Activated T-helper 2 cell treated with anti-CD3 and anti-CD28 coated beads, Interferon-gamma antibody, Interleukin-2, Interleukin-4, amounts not matched to agents 10 μg/mL and 5 μg/mL and 100 μg/mL, durations not matched to agents 14 hours and 24 hours and 36 hours (primary cell): ENCODE measurements at regions not wholly inside any gene's neighbourhood (a gene's known extent, or its start where the extent isn't known, plus 50 kb on each side); places are given as distances from the start of the nearest gene placed in this dataset.

Experiments
- DNase-seq: peaks from one replicate; pipeline ENCODE4 v3.0.0; 2021; ENCODE audit warnings: low spot score
- H3K27ac Mint-ChIP-seq: one replicate; pipeline ENCODE4 v1.8.0; 2021; ENCODE audit warnings: mixed read lengths
- H3K27me3 Mint-ChIP-seq: one replicate; pipeline ENCODE4 v1.8.0; 2021; ENCODE audit warnings: low read depth, mixed read lengths
- H3K36me3 Mint-ChIP-seq: one replicate; pipeline ENCODE4 v1.8.0; 2021; ENCODE audit warnings: low read depth, mixed read lengths
- H3K4me1 Mint-ChIP-seq: one replicate; pipeline ENCODE4 v1.8.0; 2021; ENCODE audit warnings: low read depth, mixed read lengths
- H3K4me3 Mint-ChIP-seq: one replicate; pipeline ENCODE4 v1.8.0; 2021; ENCODE audit warnings: low read depth, mild to moderate bottlenecking, moderate library complexity, mixed read lengths
- H3K9me3 Mint-ChIP-seq: one replicate; pipeline ENCODE4 v1.8.0; 2021; ENCODE audit warnings: mixed read lengths
- intact Hi-C: fragments of 100-400 bp; cut with micrococcal nuclease; formaldehyde crosslinking; loops from one replicate; pipeline ENCODE4 v1.15.1; 2023

DNA sequence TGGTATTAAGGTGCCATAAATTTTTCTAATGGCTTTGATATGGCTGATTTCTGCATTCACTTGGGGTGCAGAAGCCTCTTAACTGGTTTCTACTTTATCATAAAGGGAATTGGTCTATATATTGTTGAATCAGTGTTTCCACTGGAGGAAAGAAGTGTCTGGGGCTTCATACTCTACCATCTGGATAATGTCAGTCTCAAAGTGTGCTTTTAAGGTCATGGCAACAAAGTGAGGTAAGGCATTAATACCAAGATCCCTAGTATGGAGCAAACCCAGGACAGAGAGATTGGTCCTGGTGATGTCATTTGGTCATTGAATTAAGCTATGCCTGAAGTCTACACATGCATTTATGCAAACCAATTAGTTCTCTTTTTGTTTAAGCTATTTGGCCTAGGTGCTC lies 309.9 kb downstream of the DUSP10 start:
- Mint-ChIP-seq H3K9me3 (peaks cover 6% of the 10 kb centered on the region), H3K27ac (no peak overlapping the region), H3K4me1 (peaks cover 10% of the 10 kb centered on the region), H3K4me3 (no peak overlapping the region), H3K27me3 (peaks cover 16% of the 10 kb centered on the region), H3K36me3 (no peaks in the 10 kb centered on the region)
- no peak for DNase-seq
- intact Hi-C loops, result loop anchor here (10.0 kb wide), 1 partner anchor 1023 kb away; no protein-coding TSS in a partner anchor

DNA sequence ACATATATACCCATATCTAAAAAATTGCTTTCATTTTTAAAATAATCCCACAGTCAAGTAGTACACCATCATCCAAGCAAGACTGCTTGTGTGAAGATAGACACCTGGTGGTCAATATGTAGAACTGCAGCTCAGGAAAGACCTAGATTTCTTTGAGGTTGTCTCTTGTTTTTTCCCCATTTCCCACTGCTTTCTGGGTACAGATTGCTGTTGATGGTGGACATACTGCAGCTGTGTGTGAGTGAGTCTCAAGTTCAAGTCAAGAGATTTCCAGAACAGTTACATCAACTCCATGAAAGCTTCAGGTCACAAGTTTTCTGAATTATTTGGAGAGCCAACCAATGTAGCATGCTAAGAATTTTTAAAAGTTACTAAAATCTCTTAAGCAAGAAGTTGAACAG lies 306.4 kb downstream of the DUSP10 start:
- peaks cover 31% of the 10 kb centered on the region for H3K4me1 Mint-ChIP-seq
- H3K9me3 Mint-ChIP-seq, result no peaks in the 10 kb centered on the region
- DNase-seq, result no peak

DNA sequence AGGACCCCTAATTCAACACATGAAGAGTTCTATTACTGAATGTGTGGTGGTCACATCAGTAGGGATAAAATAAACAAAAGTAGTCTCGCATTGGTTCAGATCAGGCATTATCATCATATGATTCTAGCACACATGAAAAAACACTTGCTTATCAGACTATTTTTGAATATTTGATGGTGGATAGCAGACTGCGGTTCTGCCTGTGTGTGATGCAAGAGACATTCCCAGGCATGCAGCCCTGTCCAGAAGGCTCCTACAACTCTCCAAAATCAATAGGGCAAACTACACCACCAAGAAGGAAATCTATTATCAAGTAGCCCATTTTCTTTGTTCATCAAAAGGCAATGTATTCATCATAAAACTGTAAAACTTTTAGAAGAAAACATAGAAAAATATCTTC lies 304.7 kb downstream of the DUSP10 start:
- Mint-ChIP-seq H3K9me3 (no peaks in the 10 kb centered on the region), H3K4me3 (no peak overlapping the region), H3K36me3 (no peaks in the 10 kb centered on the region), H3K27me3 (peaks cover 8% of the 10 kb centered on the region), H3K4me1 (peaks cover 34% of the 10 kb centered on the region), H3K27ac (no peak overlapping the region)
- no peak for DNase-seq
- intact Hi-C loops, result loop anchor here (5.0 to 10.0 kb wide), 4 partner anchors 235 to 1018 kb away; no protein-coding TSS in a partner anchor

More for the DNA sequence above, 306.4 kb downstream of the DUSP10 start:
- no peak overlapping the region for H3K27ac Mint-ChIP-seq
- no peaks in the 10 kb centered on the region for H3K36me3 Mint-ChIP-seq
- peaks cover 9% of the 10 kb centered on the region for H3K27me3 Mint-ChIP-seq
- intact Hi-C loops, result loop anchor here (1.0 to 10.0 kb wide), 8 partner anchors 171 to 1019 kb away; no protein-coding TSS in a partner anchor
- no peak overlapping the region for H3K4me3 Mint-ChIP-seq

DNA sequence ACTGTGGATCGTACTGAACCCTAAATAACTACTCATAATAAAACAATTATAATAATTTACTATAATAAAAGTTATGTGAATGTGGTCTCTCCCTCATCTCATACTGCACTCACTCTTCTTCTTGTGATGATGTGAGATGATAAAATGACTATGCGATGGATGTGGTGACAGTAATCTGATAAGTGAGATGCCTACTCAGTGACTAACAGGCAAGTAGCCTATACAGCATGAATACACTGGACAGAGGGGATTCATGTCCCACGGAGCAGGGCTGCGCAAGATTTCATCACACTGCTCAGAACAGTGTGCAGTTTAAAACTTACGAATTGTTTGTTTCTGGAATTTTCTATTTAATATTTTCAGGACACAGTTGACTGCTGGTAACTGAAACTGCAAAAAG lies 304.0 kb downstream of the DUSP10 start:
- peak overlapping the region; percentile 22 for H3K27ac Mint-ChIP-seq
- no peak for DNase-seq
- intact Hi-C loops, result loop anchor here (2.0 to 10.0 kb wide), 5 partner anchors 236 to 1017 kb away; no protein-coding TSS in a partner anchor
- no peaks in the 10 kb centered on the region for H3K36me3 Mint-ChIP-seq
- H3K27me3 Mint-ChIP-seq, result peaks cover 6% of the 10 kb centered on the region
- H3K9me3 Mint-ChIP-seq, result no peaks in the 10 kb centered on the region
- H3K4me3 Mint-ChIP-seq, result no peak overlapping the region
- H3K4me1 Mint-ChIP-seq, result peaks cover 34% of the 10 kb centered on the region

DNA sequence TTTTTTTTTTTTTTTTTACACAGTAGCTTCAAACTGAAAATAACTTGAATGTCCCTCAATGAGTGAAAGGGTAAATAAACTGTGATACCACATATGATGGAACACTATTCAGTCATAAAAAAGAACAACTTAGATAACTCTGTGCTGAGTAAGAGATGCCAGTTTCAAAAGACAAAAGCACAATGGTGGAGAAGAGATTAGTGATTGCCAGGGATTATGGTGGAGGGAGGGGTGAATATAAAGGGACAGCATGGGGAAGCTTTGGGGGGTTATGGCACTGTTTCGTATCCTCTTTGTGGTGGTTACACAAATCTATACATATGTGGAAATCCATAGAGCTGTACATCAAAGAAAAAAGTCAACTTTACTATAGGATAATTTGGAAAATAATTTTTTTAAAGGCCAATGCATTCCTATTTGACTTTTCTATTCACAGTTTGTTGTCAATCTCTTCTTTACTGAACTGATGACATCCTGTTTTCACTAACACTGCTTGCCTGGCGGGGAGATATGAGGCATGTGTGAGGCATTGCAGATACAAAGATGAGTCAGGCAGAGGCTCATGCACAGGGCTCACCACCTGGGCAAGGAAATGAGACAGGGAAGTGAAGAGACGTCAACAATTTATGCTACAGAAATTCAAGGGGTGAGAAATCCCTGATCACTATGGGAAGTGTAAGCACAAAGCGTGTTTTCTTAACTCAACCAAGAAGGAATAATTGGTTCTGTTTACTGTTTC lies 302.7 kb downstream of the DUSP10 start:
- no peaks in the 10 kb centered on the region for H3K9me3 Mint-ChIP-seq
- peak overlapping the region; percentile 88 for H3K27ac Mint-ChIP-seq
- peaks cover 34% of the 10 kb centered on the region for H3K4me1 Mint-ChIP-seq
- H3K27me3 Mint-ChIP-seq, result peaks cover 6% of the 10 kb centered on the region
- H3K4me3 Mint-ChIP-seq, result peak overlapping the region; percentile 9
- no peaks in the 10 kb centered on the region for H3K36me3 Mint-ChIP-seq
- peak; percentile 25 for DNase-seq
- intact Hi-C loops, result loop anchor here (1.0 to 10.0 kb wide), 6 partner anchors 237 to 1016 kb away; no protein-coding TSS in a partner anchor

DNA sequence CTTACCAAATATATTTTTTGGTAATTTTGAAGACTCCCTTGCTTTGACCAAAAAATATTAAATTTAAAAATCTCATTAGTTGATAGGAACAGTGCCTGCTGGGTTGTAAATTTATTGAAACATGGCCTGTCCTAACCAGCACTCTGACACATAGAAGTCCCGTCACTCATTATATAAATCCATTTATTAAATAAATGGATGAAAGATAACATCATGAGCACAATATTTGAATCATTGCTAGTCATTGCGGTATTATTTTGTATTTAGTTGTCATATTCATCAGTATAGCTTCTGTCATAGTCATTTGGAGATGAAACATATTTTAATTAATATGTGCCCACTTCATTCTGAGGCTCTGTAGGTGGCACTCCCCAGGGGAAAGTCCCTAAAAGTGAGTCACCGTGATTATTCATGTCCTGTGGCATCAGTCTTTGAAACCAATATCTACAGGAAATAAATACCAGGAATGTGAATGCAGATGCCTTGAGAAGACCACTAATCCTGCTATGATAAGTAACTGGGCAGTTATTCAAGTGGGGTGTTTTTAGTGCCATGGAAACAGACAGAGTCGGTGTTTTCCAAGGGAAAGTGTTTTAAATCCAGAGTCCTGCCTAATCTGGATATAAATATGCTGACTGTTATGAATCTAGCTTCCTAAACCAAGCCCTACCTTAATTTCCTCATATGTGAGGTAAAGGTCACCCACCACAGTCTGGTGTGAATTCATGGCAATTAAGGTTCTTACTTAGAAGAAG lies 302.0 kb downstream of the DUSP10 start:
- Mint-ChIP-seq H3K27ac (peak overlapping the region; percentile 88), H3K27me3 (peaks cover 6% of the 10 kb centered on the region), H3K36me3 (no peaks in the 10 kb centered on the region), H3K9me3 (no peaks in the 10 kb centered on the region), H3K4me1 (peaks cover 31% of the 10 kb centered on the region), H3K4me3 (no peak overlapping the region)
- intact Hi-C loops, result loop anchor here (1.0 to 10.0 kb wide), 10 partner anchors 238 to 1205 kb away; no protein-coding TSS in a partner anchor
- DNase-seq, result no peak

DNA sequence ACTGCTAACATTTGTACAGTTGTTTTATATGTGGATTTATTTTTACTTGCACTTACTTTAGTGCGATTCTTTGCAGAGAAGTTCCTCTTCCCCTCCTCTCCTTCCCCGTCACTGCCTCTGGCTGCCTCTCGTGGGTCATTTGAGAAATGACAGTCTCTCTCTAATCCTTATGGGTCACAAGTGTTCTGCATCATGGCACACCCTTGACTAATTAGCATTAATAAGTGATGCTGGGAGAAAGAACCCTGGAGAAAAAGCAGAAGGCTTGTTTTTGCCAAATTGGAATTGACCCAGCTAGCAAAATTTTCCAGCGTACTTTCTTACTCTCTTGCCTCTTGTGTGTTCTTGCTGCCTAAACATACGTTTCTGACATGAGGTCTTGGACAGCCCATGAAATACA lies 301.2 kb downstream of the DUSP10 start:
- no peak overlapping the region for H3K4me3 Mint-ChIP-seq
- H3K4me1 Mint-ChIP-seq, result peaks cover 25% of the 10 kb centered on the region
- peaks cover 6% of the 10 kb centered on the region for H3K27me3 Mint-ChIP-seq
- DNase-seq, result no peak
- peak overlapping the region; percentile 9 for H3K27ac Mint-ChIP-seq
- no peaks in the 10 kb centered on the region for H3K36me3 Mint-ChIP-seq
- intact Hi-C loops, result loop anchor here (1.0 to 10.0 kb wide), 4 partner anchors 268 to 1204 kb away; no protein-coding TSS in a partner anchor
- H3K9me3 Mint-ChIP-seq, result no peaks in the 10 kb centered on the region

DNA sequence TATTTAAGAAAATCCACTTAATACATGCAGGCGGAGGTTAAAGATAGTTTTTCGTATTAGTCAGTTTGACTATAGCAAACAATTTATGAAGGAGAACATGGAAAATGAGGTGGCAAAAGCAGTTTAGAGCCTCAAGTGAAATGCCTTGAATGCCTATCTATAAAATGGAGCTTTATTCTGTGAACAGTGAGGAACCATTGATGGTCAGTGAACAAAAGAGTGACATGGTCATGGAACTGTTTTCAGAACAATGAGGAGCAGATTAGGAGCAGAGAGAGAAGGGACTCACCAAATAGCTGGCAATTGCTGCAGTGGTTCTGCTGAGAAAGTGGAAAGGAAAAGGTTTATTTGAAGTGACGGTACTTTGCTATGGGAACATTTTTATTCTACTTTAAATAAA lies 299.8 kb downstream of the DUSP10 start:
- Mint-ChIP-seq H3K4me3 (no peak overlapping the region), H3K36me3 (no peaks in the 10 kb centered on the region), H3K9me3 (no peaks in the 10 kb centered on the region), H3K4me1 (peaks cover 25% of the 10 kb centered on the region), H3K27ac (no peak overlapping the region), H3K27me3 (peaks cover 14% of the 10 kb centered on the region)
- no peak for DNase-seq
- intact Hi-C loops, result loop anchor here (10.0 kb wide), 2 partner anchors 383 to 1203 kb away; no protein-coding TSS in a partner anchor

DNA sequence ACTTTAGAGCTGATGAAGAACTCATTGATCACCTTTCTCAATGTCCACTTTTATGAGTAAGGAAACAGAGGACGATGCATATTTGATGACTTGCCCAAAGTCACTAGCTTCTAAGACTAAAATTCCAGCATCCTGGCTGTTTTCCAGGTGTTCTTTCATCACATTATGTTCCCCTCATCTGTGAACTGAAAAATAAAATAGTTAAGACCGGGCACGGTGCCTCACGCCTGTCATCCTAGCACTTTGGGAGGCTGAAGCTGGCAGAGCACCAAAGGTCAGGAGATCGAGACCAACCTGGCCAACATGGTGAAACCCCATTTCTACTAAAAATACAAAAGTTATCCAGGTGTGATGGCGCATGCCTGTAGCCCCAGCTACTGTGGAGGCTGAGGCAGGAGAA lies 297.5 kb downstream of the DUSP10 start:
- no peak overlapping the region for H3K4me3 Mint-ChIP-seq
- H3K27ac Mint-ChIP-seq, result no peak overlapping the region
- intact Hi-C loops, result loop anchor here (10.0 kb wide), 2 partner anchors 380 to 1200 kb away; no protein-coding TSS in a partner anchor
- H3K4me1 Mint-ChIP-seq, result peaks cover 15% of the 10 kb centered on the region
- DNase-seq, result no peak
- H3K9me3 Mint-ChIP-seq, result no peaks in the 10 kb centered on the region
- no peaks in the 10 kb centered on the region for H3K36me3 Mint-ChIP-seq
- H3K27me3 Mint-ChIP-seq, result peaks cover 14% of the 10 kb centered on the region

DNA sequence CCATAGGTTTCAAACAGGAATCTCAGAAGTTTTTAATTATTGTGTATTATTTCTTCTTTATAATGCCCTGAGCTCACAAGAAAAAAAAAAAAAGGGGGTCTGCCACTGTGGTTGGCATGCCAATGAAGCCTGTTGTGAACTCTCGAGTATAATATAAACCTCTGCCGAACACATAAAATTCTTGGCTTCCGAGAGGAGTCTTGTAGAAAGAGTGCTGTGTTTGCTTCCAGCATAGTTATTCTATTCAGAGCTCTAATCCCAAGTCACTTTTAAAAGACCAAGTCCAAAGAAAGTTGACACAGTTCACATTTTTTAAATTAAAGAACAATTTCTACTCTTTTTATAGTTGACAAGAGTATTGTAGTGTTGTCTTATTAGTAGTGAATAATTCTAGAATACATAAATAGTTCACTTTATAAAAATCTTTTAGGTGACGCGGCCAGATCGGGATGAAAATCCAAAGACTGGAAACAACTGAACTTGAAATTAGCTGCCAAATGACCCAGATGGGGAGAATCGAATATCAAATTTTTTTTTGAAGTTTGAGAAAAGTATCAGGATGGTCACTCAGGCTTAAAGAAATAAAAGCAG lies 293.2 kb downstream of the DUSP10 start:
- intact Hi-C loops, result loop anchor here (10.0 kb wide), 2 partner anchors 376 to 1196 kb away; no protein-coding TSS in a partner anchor
- Mint-ChIP-seq H3K27ac (no peak overlapping the region), H3K27me3 (peaks cover 10% of the 10 kb centered on the region), H3K4me1 (peaks cover 7% of the 10 kb centered on the region), H3K9me3 (no peaks in the 10 kb centered on the region), H3K36me3 (no peaks in the 10 kb centered on the region), H3K4me3 (no peak overlapping the region)
- DNase-seq, result no peak

DNA sequence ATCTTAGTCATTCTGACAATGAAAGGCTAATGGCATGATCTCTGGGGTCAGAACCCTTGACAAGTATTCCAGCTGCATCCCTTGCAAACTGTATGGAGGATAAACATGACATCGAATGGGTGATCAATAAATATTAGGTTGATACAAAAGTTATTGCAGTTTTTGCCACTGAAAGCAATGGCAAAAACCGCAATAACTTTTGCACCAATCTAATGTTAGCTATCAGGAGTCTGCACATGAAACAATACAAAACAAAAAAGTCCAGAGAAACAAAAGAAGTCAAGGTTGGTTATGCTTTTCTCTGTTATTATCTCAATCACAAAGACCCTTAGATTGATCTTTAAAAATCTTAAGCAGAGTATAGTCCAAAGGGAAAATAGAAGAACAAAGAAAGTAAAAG lies 292.7 kb downstream of the DUSP10 start:
- no peak overlapping the region for H3K27ac Mint-ChIP-seq
- intact Hi-C loops, result loop anchor here (10.0 kb wide), 2 partner anchors 376 to 1196 kb away; no protein-coding TSS in a partner anchor
- no peaks in the 10 kb centered on the region for H3K9me3 Mint-ChIP-seq
- H3K36me3 Mint-ChIP-seq, result no peaks in the 10 kb centered on the region
- peaks cover 7% of the 10 kb centered on the region for H3K4me1 Mint-ChIP-seq
- no peak overlapping the region for H3K4me3 Mint-ChIP-seq
- no peak for DNase-seq
- peaks cover 10% of the 10 kb centered on the region for H3K27me3 Mint-ChIP-seq

DNA sequence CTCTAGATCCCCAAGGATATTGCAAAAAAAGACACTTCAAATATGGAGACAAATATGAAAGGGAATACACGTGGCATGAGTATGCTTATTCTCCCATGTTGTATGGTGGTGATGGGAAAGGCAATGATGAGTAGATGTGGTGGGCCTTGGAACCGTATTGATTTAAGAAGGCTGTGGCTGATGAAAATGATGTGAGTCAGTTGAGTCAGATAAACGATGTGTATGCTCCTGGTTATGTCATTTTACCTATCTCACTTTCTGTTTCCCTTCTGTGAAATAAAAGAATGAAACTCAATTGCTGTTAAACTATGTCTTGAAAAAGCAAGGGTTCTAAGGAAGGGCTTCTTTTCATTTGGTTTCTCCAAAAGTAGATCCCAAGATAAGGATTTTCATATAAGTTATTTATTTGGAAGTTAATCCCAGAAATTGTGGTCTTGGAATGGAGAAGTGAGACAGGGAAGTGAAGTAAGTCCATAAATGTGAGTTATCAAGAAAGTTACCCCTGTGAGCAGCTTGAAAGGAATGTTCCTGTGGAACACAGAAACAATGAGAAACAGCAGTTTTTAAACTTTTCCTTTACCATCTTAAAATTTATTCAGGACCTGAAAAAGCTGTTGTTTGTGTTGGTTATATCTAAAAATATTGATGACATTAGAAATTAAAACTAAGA lies 292.0 kb downstream of the DUSP10 start:
- peaks cover 7% of the 10 kb centered on the region for H3K4me1 Mint-ChIP-seq
- no peak overlapping the region for H3K27ac Mint-ChIP-seq
- intact Hi-C loops, result loop anchor here (10.0 kb wide), 2 partner anchors 375 to 1195 kb away; no protein-coding TSS in a partner anchor
- H3K36me3 Mint-ChIP-seq, result no peaks in the 10 kb centered on the region
- H3K4me3 Mint-ChIP-seq, result no peak overlapping the region
- H3K27me3 Mint-ChIP-seq, result peaks cover 10% of the 10 kb centered on the region
- no peaks in the 10 kb centered on the region for H3K9me3 Mint-ChIP-seq
- DNase-seq, result no peak
